ENCODE measurements at regions not wholly inside any gene's neighbourhood (a gene's known extent, or its start where the extent isn't known, plus 50 kb on each side); places are given as distances from the start of the nearest gene placed in this dataset.

- ChIA-PET CTCF (no interaction called here), POLR2A (no interaction called here)
- no peaks in the 10 kb centered on the region for H3K4me1 Mint-ChIP-seq
- DNase-seq = no peak
- H3K9me3 Mint-ChIP-seq = no peaks in the 10 kb centered on the region
- no peak overlapping the region for H3K27ac Mint-ChIP-seq
- H3K27me3 Mint-ChIP-seq = no peaks in the 10 kb centered on the region
- H3K36me3 Mint-ChIP-seq (ENCODE audit: low read depth) = no peaks in the 10 kb centered on the region
- no peak overlapping the region for H3K4me3 Mint-ChIP-seq
These were observed 236.2 kb upstream of the RRP15 start for GRCh38 chr1:218048828-218049420.

DNA sequence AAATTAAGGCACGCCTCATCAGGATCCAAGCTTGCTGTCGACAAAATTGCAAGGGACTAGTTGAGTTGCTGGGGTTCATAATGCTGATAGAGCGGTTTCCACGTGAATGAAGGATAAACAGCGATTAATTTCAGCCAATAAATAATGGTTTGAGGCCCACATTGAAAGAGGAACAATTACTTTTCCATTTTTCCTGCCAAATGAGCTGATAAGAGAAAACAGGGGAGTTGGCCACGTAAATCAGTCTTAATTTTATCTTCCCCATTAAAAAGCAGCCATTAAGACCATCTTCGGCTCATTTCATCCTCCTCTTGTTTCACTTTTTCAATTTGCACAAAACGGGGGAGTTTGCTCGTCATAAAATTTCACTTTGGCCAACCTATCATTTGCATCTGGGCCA is 235.5 kb upstream of the RRP15 start:
- Mint-ChIP-seq H3K4me3 (no peak overlapping the region), H3K9me3 (no peaks in the 10 kb centered on the region), H3K27ac (no peak overlapping the region), H3K27me3 (no peaks in the 10 kb centered on the region), H3K4me1 (no peaks in the 10 kb centered on the region), H3K36me3 (ENCODE audit: low read depth) (no peaks in the 10 kb centered on the region)
- ChIA-PET POLR2A (no interaction called here), CTCF (no interaction called here)
- no peak for DNase-seq

DNA sequence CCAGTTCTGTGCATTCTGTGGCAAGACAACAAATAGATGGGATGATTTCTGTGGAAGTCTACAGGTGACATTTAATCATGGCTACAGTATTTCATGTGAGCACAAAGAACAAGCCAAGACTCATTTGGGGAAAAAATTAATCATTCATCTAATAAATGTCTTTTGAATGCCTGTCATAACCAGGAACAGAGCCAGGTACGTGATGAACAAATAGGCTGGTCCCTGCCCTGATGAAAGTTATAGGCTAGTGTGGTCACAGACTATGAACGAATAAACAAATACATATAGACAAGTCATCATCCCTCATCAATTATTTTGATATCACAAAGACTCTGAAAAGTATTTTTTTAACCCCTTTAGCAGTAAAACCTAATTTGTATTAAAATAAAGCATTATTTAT is 226.4 kb upstream of the RRP15 start:
- Mint-ChIP-seq H3K27ac (no peak overlapping the region), H3K36me3 (ENCODE audit: low read depth) (no peaks in the 10 kb centered on the region), H3K9me3 (peaks cover 2% of the 10 kb centered on the region), H3K27me3 (no peaks in the 10 kb centered on the region), H3K4me1 (no peaks in the 10 kb centered on the region), H3K4me3 (no peak overlapping the region)
- CTCF ChIA-PET = no interaction called here
- POLR2A ChIA-PET = no interaction called here
- no peak for DNase-seq

- Mint-ChIP-seq H3K27me3 (no peaks in the 10 kb centered on the region), H3K4me3 (no peak overlapping the region)
- POLR2A ChIA-PET = no interaction called here
These were observed 220.7 kb upstream of the RRP15 start for GRCh38 chr1:218064426-218064825.

DNA sequence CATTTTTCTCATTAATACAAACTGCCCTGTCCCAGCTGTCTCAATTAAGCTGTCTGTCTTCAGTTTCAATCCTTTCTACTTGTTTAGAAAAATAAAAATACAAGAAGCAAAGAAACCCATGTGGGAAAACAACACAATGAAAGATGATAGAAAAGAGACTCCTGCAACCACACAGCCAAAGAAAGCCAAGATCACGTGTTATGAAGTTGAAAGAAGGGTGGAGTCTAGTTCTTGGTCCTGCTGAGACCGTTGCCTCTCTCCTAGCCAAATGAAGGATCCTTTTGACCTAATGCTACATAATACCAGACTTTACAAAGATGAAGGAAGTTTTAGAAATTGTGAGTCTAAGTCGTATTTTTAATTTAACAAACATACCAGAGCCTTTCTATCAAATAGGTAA is 218.8 kb upstream of the RRP15 start:
- Mint-ChIP-seq H3K27me3 (no peaks in the 10 kb centered on the region), H3K9me3 (peaks cover 3% of the 10 kb centered on the region), H3K36me3 (ENCODE audit: low read depth) (no peaks in the 10 kb centered on the region), H3K27ac (no peak overlapping the region), H3K4me3 (no peak overlapping the region), H3K4me1 (no peaks in the 10 kb centered on the region)
- DNase-seq = no peak
- ChIA-PET POLR2A (no interaction called here), CTCF (no interaction called here)

More at GRCh38 chr1:218064426-218064825, 220.7 kb upstream of the RRP15 start:
- Mint-ChIP-seq H3K27ac (no peak overlapping the region), H3K4me1 (no peaks in the 10 kb centered on the region), H3K36me3 (ENCODE audit: low read depth) (no peaks in the 10 kb centered on the region), H3K9me3 (peaks cover 5% of the 10 kb centered on the region)
- no peak for DNase-seq
- CTCF ChIA-PET = no interaction called here

DNA sequence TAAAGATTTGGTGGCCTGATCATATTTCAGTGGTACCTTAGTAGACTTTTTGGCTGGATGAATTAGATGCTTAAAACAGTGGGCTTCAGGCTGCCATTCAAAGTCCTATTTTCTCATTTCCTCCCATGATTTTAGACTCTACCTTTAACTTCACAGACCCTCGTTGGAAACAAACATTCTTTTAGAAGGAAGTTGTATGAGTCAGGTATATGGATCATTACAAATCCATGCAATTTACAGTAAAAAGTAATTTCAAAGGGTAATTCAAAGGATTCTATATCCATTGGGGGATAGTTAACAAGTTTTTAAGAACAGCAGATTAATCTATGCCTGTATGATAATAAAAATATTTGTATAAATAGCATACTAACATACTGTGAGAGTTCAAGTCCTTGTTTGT is 216.9 kb upstream of the RRP15 start:
- H3K9me3 Mint-ChIP-seq = peaks cover 3% of the 10 kb centered on the region
- H3K36me3 Mint-ChIP-seq (ENCODE audit: low read depth) = no peaks in the 10 kb centered on the region
- CTCF ChIA-PET = no interaction called here
- POLR2A ChIA-PET = no interaction called here
- no peak overlapping the region for H3K4me3 Mint-ChIP-seq
- no peak overlapping the region for H3K27ac Mint-ChIP-seq
- no peaks in the 10 kb centered on the region for H3K4me1 Mint-ChIP-seq
- DNase-seq = no peak
- H3K27me3 Mint-ChIP-seq = no peaks in the 10 kb centered on the region

DNA sequence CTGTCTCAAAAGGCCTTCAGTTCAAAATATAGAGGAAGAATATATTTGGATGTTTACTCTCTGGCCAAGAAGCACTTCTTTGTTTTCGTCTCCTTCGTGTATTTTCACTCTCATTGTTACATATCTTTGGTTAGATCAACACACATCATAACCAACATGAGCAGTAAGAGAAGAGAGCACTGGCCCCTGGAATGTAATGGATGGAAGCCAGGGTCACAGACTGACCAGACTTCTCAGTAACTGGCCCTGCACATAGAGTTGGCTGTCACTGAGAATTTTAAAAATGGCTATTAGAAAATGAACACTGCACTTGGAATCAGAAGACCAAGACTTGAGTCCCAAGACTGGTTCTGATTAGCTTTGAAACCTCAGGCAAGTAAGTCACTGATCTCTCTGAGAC is 215.9 kb upstream of the RRP15 start:
- no peaks in the 10 kb centered on the region for H3K27me3 Mint-ChIP-seq
- H3K27ac Mint-ChIP-seq = no peak overlapping the region
- ChIA-PET CTCF (no interaction called here), POLR2A (no interaction called here)
- no peak for DNase-seq
- H3K9me3 Mint-ChIP-seq = peaks cover 3% of the 10 kb centered on the region
- no peaks in the 10 kb centered on the region for H3K4me1 Mint-ChIP-seq
- no peaks in the 10 kb centered on the region for H3K36me3 Mint-ChIP-seq (ENCODE audit: low read depth)
- no peak overlapping the region for H3K4me3 Mint-ChIP-seq

GRCh38 chr1:218073062-218073461 is 212.0 kb upstream of the RRP15 start:
- H3K27ac Mint-ChIP-seq = no peak overlapping the region
- no peaks in the 10 kb centered on the region for H3K4me1 Mint-ChIP-seq
- ChIA-PET CTCF (no interaction called here), POLR2A (no interaction called here)
- H3K4me3 Mint-ChIP-seq = no peak overlapping the region
- no peak for DNase-seq
- H3K9me3 Mint-ChIP-seq = peaks cover 7% of the 10 kb centered on the region
- no peaks in the 10 kb centered on the region for H3K36me3 Mint-ChIP-seq (ENCODE audit: low read depth)
- H3K27me3 Mint-ChIP-seq = no peaks in the 10 kb centered on the region

GRCh38 chr1:218078916-218079315 is 206.2 kb upstream of the RRP15 start:
- CTCF ChIA-PET = no interaction called here
- H3K4me1 Mint-ChIP-seq = no peaks in the 10 kb centered on the region
- POLR2A ChIA-PET = no interaction called here
- no peak for DNase-seq
- H3K36me3 Mint-ChIP-seq (ENCODE audit: low read depth) = no peaks in the 10 kb centered on the region
- H3K4me3 Mint-ChIP-seq = no peak overlapping the region
- H3K9me3 Mint-ChIP-seq = peaks cover 16% of the 10 kb centered on the region
- no peak overlapping the region for H3K27ac Mint-ChIP-seq
- no peaks in the 10 kb centered on the region for H3K27me3 Mint-ChIP-seq

GRCh38 chr1:218079347-218079746 is 205.7 kb upstream of the RRP15 start:
- Mint-ChIP-seq H3K36me3 (ENCODE audit: low read depth) (no peaks in the 10 kb centered on the region), H3K4me1 (no peaks in the 10 kb centered on the region), H3K27me3 (no peaks in the 10 kb centered on the region), H3K27ac (no peak overlapping the region), H3K4me3 (no peak overlapping the region), H3K9me3 (peaks cover 16% of the 10 kb centered on the region)
- CTCF ChIA-PET = no interaction called here
- POLR2A ChIA-PET = no interaction called here
- no peak for DNase-seq

GRCh38 chr1:218079820-218080219 is 205.3 kb upstream of the RRP15 start:
- Mint-ChIP-seq H3K4me1 (no peaks in the 10 kb centered on the region), H3K36me3 (ENCODE audit: low read depth) (no peaks in the 10 kb centered on the region), H3K4me3 (no peak overlapping the region), H3K9me3 (peaks cover 16% of the 10 kb centered on the region), H3K27me3 (no peaks in the 10 kb centered on the region), H3K27ac (no peak overlapping the region)
- ChIA-PET POLR2A (no interaction called here), CTCF (no interaction called here)
- DNase-seq = no peak

GRCh38 chr1:218080863-218081262 is 204.2 kb upstream of the RRP15 start:
- H3K36me3 Mint-ChIP-seq (ENCODE audit: low read depth) = no peaks in the 10 kb centered on the region
- peaks cover 12% of the 10 kb centered on the region for H3K9me3 Mint-ChIP-seq
- H3K27me3 Mint-ChIP-seq = no peaks in the 10 kb centered on the region
- H3K27ac Mint-ChIP-seq = no peak overlapping the region
- no peak overlapping the region for H3K4me3 Mint-ChIP-seq
- ChIA-PET POLR2A (no interaction called here), CTCF (no interaction called here)
- H3K4me1 Mint-ChIP-seq = no peaks in the 10 kb centered on the region
- no peak for DNase-seq

DNA sequence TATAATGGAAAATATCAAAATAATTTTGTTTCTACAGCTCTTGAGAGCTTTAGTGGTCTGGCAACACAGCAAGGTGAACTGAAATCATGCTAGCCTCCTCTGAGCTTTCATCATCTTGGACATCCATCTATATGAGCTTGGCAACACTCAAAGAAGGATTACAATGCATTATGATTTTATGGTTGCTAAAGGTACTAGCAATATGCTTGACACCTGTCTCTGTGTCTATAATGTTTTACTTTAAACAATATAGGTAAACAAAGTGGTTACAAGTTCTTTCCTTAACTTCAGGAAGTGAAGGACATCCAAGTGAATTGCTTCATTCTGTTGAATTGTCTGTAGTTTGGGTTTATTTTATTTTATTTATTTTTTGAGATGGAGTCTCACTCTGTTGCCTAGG is 203.7 kb upstream of the RRP15 start:
- peaks cover 10% of the 10 kb centered on the region for H3K9me3 Mint-ChIP-seq
- CTCF ChIA-PET = no interaction called here
- H3K36me3 Mint-ChIP-seq (ENCODE audit: low read depth) = no peaks in the 10 kb centered on the region
- H3K4me3 Mint-ChIP-seq = no peak overlapping the region
- no peak for DNase-seq
- POLR2A ChIA-PET = no interaction called here
- no peak overlapping the region for H3K27ac Mint-ChIP-seq
- H3K27me3 Mint-ChIP-seq = no peaks in the 10 kb centered on the region
- no peaks in the 10 kb centered on the region for H3K4me1 Mint-ChIP-seq

- no peaks in the 10 kb centered on the region for H3K4me1 Mint-ChIP-seq
- ChIA-PET POLR2A (no interaction called here), CTCF (no interaction called here)
- no peaks in the 10 kb centered on the region for H3K9me3 Mint-ChIP-seq
- H3K27ac Mint-ChIP-seq = no peak overlapping the region
- H3K27me3 Mint-ChIP-seq = no peaks in the 10 kb centered on the region
- H3K36me3 Mint-ChIP-seq (ENCODE audit: low read depth) = no peaks in the 10 kb centered on the region
- no peak overlapping the region for H3K4me3 Mint-ChIP-seq
- no peak for DNase-seq
These were observed 194.6 kb upstream of the RRP15 start for GRCh38 chr1:218090459-218090858.

GRCh38 chr1:218101409-218101808 is 183.7 kb upstream of the RRP15 start:
- Mint-ChIP-seq H3K4me1 (no peaks in the 10 kb centered on the region), H3K9me3 (peaks cover 5% of the 10 kb centered on the region), H3K27me3 (no peaks in the 10 kb centered on the region), H3K36me3 (ENCODE audit: low read depth) (no peaks in the 10 kb centered on the region), H3K27ac (no peak overlapping the region), H3K4me3 (no peak overlapping the region)
- ChIA-PET CTCF (no interaction called here), POLR2A (no interaction called here)
- DNase-seq = no peak
